GM19025 (cell line): ENCODE measurements at regions not wholly inside any gene's neighbourhood (a gene's known extent, or its start where the extent isn't known, plus 50 kb on each side); places are given as distances from the start of the nearest gene placed in this dataset.
"Not testable (repeated sequence)": the region's sequence is repeated elsewhere in the genome, so short reads cannot be mapped to it uniquely, and the experiment has no call there.

Experiments used
- ATAC-seq: cut with Tn5 transposase; IDR thresholded peaks from one replicate; pipeline ENCODE4 v1.9.1; 2021; ENCODE audit warnings: mild to moderate bottlenecking, low read depth, moderate library complexity; ENCODE audit not compliant: unreplicated experiment

DNA sequence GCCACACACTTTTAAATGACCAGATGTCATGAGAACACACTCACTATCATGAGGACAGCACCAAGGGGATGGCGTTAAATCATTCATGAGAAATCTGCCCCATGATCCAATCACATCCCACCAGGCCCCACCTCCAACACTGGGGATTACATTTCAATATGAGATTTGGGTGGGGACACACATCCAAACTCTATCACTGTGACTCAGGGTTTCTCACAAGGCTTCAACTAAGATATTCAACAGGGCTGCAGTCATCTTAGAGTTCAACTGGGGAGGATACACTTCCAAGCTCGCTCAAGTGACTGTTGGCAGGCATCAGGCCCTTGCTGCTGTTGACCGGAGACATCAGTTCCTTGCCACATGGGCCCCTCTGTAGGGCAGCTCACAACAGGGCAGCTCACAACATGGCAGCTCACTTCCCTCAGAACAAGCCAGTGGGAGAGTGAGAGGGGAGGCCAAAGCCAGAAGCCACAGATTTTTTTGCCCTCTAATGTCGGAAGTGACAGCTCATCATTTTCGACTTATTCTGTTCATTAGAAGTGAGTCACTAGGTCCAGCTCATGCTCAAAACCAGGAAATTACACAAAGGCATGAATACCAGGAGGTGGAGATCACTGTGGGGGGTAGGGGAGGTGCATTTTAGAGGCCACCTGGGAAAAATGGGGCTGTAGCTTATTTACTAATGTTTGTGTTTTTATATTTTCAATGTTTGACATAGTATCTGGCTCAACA, 50.8 kb upstream of the PTHLH start:
- no peak for ATAC-seq

GRCh38 chr12:28024231-28024995, 51.9 kb upstream of the PTHLH start:
- no peak for ATAC-seq

GRCh38 chr12:28025821-28026505, 53.4 kb upstream of the PTHLH start:
- ATAC-seq = no peak

GRCh38 chr12:28026701-28027100, 54.2 kb upstream of the PTHLH start:
- no peak for ATAC-seq

DNA sequence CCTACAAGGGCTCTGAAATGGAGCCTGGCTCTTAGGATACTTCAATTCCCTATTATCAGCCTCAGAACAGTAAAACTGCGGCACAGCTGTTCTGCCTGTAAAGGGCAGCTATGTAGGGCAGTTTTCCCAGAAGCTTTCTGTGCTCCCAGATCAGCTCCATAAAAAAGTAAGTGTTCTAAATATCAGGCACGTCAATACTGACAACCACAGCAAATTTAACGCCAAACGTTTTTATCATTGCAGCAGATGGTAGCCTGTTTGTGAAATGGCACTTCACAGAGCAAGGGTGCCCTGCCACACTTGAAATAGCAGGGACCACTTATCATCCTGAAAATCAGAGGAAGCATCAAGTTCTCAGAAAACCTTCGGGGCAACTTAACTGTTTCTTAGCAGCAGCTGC, 54.8 kb upstream of the PTHLH start:
- no peak for ATAC-seq

DNA sequence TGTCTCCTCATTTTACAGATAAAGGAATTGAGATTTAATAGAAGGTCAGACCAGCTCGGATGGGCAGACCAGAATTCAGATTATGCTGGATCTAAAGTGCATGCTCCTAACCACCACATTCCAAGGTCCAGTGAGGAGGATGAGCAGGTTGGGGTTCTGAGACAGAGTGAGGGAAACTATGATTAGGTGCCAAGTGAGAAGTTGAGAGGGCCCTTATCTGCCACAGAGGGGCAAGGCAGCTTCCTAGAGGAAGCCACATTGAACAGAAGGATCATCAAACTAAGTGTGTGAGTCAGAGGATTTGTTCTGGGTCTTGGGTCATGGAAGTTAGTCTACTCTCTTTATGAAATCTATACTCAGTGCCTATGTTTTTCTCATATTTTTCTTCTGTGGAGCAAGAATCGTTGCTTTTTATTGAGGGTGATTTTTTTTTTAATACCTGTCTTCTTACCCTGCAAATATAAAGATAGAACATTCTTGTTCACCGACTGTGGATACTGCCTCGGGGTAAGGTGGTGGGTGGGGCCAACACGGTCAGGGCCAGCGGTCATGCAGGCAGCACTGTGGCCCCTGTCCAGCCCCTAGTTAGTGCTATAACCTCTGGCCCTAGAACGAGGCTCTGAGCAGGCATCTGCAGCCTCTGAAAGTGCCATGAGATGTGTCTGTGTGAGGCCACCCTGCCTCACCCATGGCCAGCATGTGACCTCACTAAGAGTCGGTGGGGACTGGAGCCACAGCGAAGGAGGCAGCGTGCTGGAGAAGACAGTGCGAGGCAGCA, 55.6 kb upstream of the PTHLH start:
- ATAC-seq = no peak

DNA sequence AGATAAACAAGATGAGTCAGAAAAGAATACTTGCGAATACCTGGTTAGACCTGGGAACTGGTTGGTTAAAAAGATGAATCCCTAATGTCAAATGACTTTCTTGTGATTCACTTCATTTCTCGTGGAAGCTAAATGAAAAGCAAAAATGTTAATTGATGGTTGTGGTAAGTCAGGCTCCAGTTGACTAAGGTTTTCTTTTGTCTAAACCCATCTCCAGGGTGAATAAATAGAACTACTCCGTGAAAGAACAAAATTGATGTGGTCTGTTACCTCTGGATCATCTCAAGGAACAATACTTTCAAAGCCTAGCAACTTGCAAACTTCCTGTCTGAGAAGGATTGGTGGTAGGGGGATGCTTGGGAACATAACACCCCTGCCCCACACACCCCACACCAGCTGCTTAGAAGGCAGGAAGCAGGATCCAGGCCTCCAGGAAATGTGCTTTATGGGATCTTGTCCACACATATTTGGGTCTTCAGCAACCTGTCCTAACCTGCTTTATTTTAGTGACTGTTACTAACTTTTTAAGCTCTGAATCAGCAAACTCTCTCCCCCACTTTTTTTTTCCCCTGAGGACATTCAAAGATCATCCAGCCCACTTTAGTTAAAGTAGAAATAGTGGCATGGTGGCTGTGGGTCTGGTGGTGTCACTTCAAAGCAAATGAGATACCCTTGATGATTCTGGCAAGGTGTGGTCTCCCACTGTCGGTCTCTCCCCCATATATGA, 60.4 kb upstream of the PTHLH start:
- no peak for ATAC-seq

GRCh38 chr12:28033538-28033915, 61.0 kb upstream of the PTHLH start:
- no peak for ATAC-seq

- no peak for ATAC-seq
Observed at GRCh38 chr12:28034271-28034670, 61.7 kb upstream of the PTHLH start.

GRCh38 chr12:28035500-28035899, 63.0 kb upstream of the PTHLH start:
- no peak for ATAC-seq

DNA sequence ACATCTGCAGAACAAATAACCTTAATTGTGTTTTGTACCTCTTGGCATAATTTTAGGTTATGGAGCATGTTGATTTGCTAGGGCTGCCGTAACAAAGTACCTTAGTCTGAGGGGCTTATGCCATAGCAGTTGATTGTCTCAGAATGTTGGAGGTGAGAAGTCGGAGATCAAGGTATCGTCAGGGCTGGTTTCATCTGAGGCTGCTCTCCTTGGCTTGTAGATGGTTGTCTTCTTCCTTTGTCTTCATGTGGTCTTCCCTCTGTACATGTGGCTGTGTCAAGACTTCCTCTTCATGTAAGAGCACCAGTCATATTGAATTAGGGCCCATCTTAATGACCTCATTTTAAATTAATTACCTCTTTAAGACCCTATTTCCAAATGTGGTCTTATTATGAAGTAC, 64.4 kb upstream of the PTHLH start:
- ATAC-seq = no peak

GRCh38 chr12:28040246-28040645, 67.7 kb upstream of the PTHLH start:
- no peak for ATAC-seq

DNA sequence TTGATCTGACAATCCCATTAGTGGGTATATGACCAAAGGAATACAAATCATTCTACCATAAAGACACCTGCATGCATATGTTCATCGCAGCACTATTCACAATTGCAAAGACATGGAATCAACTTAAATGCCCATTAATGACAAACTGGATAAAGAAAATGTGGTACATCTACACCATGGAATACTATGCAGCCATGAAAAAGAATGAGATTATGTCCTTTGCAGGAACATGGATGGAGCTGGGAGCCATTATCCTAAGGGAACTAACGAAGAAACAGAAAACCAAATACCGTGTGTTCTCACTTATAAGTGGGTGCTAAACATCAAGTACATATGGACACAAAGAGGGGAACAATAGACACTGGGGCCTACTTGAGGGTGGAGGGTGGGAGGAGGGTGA, 74.1 kb upstream of the PTHLH start:
- not testable (repeated sequence) for ATAC-seq

- no peak for ATAC-seq
Observed at GRCh38 chr12:28050606-28051005, 78.1 kb upstream of the PTHLH start.

- ATAC-seq = no peak
Observed at GRCh38 chr12:28051516-28052354, 79.2 kb upstream of the PTHLH start.

GRCh38 chr12:28053564-28053963, 81.0 kb upstream of the PTHLH start:
- ATAC-seq = no peak

GRCh38 chr12:28054583-28054982, 82.0 kb upstream of the PTHLH start:
- no peak for ATAC-seq

- ATAC-seq = no peak
Observed at GRCh38 chr12:28057856-28058615, 85.5 kb upstream of the PTHLH start.

DNA sequence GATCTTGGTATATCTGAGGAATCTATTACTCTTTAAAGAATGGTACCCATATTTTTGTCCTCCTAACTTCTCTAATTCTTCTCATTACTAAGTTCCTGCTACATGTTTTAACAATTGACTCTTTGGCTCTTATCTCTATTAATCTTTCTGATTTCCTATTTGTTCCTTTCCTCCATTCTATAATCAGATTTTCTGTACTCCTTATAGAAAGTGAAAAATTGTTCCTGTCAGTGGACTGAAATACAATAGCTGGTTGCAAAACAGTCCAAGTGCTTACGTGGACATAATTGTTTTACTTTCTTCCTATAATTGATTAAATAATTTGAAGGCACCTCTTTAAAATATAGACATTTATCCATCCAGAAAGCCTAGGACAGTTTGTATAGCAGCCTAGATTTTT, 86.7 kb upstream of the PTHLH start:
- no peak for ATAC-seq
